GM19035 (cell line): ENCODE measurements at regions not wholly inside any gene's neighbourhood (a gene's known extent, or its start where the extent isn't known, plus 50 kb on each side); places are given as distances from the start of the nearest gene placed in this dataset.
"Not testable (repeated sequence)": the region's sequence is repeated elsewhere in the genome, so short reads cannot be mapped to it uniquely, and the experiment has no call there.

ENCODE experiments used
- ATAC-seq: cut with Tn5 transposase; IDR thresholded peaks from one replicate; pipeline ENCODE4 v1.9.1; 2021; ENCODE audit not compliant: unreplicated experiment

DNA sequence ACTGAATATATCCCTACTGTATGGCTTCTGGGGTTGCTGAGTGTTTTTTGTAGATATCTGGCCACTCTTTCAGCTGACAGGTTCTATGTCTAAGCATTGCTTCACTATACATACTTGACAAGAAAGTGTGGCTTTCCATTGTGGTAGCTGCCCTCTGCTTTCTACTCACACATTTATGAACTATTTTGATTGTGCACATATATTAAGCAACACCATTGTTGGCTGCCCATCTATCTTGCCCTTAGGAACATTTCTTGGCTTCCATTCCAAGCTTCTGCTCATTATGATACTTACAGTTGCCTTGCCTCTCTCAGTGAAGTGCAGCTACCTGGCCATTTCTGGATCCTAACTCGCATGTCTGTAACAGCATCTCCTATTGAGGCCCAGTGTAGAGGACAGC lies 153.6 kb upstream of the MOCS2 start:
- ATAC-seq, result no peak

DNA sequence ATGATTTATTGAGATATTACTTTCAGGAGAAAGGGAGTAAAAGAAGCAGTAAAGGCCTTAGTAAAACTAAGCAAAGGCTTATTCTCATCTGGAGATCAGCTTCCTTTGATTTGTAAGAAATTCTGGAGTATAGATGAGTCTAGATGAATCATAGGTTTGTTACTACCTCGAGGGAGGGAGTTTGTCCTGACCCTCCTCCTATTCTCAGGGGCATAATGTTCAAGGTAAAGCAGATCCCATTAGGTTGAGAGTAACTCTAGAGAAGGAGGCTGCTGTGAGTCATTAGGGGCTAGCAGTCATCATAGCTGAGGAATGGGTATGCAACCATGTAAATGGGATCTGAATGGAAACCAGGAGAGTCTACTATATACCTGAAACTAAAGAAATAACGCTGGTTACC lies 155.5 kb upstream of the MOCS2 start:
- no peak for ATAC-seq

DNA sequence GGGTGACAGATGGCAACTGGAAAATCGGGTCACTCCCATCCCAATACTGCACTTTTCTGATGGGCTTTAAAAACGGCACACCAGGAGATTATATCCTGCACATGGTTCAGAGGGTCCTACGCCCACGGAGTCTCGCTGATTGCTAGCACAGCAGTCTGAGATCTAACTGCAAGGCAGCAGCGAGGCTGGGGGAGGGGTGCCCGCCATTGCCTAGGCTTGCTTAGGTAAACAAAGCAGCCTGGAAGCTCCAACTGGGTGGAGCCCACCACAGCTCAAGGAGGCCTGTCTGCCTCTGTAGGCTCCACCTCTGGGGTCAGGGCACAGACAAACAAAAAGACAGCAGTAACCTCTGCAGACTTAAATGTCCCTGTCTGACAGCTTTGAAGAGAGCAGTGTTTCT lies 158.7 kb upstream of the MOCS2 start:
- not testable (repeated sequence) for ATAC-seq

DNA sequence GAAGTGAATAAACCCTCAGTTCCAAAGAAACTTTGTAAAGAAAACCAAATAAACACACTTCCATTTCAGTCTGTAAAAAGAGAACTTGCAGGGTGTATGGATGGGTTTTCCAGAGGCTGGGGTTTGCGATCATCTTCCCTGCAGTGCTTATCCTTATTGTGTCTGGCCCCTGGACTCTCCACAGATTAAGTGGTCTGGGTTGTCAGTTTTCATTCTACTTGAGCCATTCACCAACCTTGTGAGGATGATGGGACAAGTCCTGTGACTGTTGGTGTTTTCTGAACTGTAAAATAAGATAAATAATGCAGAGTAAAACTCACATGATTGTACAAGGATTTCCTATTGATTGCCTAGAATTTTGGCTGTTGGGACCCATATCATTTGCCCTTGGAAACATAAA lies 166.1 kb upstream of the MOCS2 start:
- no peak for ATAC-seq

DNA sequence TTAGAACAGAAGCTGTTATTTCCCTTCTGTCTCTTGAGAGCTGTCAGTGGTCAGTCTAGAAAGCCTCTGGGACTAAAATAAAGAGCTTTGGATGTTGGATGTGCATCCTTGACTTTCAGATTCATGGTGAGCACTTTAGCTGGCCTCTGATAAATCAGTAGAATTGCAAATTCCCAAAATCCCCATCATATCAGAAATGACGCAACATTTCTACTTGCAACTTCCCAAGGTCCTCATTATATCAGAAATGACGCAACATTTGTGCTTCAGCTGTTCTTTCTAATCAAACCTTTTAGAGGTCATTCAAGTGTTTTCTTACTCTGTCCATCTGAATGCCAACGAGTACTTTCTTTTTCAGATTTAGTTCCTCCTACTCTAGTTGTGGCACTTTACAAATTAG lies 167.3 kb upstream of the MOCS2 start:
- ATAC-seq, result no peak

DNA sequence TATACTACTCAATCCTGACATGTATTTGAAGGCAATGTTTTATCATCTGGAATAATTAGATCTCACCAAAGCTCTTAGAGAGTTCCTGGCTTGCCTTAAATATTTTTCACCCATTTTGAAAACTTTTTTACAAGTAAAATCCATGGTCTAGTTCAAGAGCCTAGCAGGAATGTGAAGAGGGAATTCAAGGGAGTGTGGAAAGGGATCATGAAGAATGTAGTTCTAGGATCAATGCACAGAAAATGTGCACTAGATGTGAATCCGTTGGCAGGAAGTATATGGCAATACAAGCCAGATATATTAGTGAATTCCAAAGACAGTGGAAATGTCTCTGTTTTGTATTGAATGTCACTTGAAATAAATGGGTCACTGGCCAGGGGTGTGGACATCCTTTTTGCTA lies 167.9 kb upstream of the MOCS2 start:
- no peak for ATAC-seq

DNA sequence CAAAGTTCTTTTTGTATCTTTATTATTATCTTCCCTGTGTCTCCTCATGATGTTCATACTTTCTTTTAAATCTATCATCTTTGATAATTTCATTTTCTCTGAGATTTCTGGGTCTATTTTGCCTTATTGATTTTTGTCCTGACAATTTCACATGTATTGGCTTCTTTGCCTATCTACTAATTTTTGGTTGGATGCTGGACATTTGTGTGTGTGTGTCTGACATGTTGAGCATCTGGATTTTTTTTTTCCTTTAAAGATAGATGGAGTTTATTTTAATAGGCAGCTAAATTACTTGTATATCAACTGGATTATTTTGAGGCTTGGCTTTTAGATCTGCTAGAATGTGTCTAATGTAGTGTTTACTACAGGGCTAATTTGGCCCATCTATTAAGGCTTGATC lies 178.0 kb upstream of the MOCS2 start:
- ATAC-seq, result no peak

DNA sequence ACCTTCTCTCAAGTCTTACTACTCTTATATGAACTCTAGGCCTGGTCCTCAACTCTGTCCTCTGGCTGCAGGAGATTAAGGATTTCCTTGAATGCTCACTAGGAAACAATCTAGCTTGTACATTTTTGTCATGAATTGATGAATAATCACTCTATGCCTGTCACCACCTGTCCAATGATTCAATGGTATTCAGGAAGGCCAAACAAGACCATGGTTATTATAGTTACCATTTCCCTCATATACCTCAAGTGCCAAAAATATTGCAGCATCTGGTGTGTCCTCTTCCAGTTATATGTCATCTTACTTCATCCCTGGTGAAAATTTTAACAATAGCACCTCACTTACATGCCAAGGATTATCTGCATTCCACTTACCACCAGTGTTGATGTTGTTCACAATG lies 179.0 kb upstream of the MOCS2 start:
- ATAC-seq, result no peak

DNA sequence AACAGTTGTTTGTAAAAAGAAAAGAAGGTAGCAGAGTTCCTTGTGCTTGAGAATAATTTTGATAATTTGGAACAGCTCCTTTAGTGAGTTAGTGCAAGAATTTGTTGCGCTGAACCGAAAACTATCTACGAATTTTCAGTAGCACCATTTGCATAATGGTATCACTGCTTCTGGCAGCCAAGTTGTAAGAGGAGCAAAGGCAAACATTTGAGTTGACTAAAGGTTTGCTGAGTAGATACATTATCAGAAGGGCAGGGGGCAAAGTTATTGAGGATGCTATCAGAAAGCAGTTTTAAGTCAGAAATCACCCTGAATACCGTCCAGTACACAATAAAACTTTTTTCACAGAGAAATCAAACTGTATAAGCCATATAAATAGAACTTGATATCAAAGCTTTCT lies 181.5 kb upstream of the MOCS2 start:
- ATAC-seq, result no peak

DNA sequence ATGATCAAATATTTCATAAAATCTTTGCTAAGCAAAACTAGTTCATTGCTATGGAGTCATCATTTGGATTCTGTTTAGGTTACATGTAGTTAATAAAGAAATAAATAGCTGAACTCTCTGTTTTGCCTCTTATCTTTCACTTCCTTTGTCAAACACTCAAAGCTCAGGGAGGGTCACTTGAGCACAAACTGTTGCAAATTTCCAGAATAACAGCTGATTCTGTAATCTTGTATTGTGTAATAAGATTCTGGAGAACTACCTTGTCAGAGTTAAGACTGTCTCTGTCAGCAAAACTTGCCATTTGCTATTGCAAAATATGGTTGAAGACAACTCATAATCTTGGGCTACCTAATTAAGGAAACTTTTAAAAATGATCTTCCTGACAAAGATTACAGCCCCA lies 182.0 kb upstream of the MOCS2 start:
- ATAC-seq, result no peak

DNA sequence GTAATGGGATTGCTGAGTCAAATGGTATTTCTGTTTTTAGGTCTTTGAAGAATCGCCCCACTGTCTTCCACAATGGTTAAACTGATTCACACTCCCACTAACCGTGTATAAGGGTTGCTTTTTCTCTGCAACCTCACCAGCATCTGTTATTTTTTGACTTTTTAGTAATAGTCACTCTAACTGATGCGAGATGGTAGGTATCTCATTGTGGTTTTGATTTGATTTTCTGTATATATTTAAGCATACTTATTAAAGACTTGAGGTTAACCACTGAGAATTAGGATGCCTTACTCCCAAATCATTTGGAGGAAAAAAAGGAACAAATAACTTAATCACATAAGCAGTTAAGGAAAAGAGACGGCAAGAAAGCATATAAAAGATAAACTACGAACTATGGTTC lies 181.6 kb upstream of the FST start:
- no peak for ATAC-seq

DNA sequence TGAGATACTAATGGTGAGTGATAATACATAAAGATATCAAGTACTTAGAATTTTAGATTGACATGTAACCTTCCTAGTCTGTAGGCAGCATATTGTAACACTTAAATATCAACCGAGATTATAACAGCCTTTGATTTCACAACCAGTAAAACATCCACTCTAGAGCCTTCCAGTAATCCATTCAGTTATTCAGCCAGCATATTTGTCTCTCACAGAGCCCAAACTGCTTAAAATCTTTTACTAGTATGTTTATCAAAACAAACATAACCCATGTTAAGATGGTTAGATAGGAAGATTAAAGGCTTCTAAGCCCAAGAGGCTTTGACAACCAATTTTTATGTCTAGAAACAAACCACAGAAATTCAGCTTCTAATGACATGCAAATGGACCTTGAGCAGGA lies 177.9 kb upstream of the FST start:
- no peak for ATAC-seq

DNA sequence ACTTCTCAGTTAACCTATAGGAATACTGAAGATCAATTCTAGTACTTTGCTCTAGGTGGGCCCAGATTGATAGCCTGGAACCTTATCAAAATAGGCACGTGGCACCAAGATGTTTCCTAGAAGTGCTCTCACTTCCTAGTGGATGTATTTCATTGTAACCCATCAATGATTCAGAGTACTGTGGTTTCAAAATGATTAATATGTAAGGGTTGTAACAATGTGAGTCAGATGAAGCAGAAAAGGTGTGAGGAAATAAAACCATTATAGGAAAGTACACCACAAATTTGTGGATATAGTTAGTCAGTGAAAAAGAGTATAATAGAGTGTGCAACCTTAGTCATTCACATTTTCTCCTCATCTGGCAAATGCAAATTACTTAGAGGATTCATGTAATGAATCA lies 177.3 kb upstream of the FST start:
- no peak for ATAC-seq

DNA sequence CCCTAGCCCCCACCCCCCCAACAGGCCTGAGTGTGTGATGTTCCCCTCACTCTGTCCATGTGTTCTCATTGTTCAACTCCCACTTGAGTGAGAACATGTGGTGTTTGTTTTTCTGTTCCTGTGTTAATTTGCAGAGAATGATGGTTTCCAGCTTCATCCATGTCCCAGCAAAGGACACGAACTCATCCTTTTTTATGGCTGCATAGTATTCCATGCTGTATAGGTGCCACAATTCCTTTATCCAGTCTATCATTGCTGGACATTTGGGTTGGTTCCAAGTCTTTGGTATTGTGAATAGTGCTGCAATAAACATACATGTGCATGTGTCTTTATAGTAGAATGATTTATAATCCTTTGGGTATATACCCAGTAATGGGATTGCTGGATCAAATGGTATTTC lies 175.1 kb upstream of the FST start:
- not testable (repeated sequence) for ATAC-seq

DNA sequence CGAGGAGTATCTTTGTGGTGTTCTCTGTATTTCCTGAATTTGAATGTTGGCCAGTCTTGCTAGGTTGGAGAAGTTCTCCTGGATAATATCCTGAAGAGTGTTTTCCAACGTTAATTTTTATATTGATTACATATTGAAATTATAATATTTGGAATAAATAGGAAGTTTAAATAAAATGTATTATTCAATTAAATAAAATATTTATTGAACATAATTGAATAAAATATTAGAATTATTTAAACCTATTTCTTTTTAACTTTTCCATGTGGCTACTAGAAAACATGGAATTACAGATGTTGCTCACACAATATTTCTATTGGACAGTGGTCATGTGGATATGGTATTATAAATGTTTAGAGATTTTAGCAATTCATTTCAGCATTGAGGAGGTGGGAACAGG lies 170.8 kb upstream of the FST start:
- no peak for ATAC-seq

DNA sequence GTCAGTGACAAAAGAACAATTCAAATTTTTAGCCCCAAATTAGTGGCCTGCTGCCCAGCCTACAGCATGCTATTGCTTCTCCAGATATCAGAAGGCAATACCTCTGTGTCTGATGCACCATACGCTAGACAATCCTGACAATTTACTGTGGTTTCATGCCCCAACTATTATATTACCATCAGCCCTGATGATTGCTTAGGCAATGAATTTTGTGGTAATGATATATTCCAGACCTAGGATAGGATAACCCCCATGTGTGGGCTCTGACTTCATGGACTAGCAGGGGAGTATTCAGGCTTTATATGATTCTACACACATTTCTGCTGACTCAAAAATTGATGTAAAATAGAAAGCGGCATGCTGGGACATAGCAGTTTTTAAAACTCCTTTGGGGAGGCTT lies 168.7 kb upstream of the FST start:
- ATAC-seq, result no peak

DNA sequence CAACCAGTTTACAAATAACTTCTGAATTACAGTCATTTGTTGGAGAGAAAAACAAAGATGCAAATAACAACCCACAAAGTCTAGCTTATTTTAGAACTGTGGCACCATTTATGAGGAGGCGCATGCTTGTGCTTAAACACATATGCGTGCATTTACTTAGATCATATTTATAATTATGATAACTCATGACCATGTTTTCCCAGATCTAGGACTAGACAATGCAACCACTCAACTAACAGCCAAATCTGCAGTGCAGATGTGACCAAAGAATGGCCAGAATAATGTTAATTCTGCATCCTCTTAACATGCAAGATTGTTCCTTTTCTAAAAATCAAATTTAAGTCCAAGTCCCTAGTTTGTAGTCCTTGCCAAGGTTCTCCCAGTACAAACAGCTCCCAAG lies 167.3 kb upstream of the FST start:
- no peak for ATAC-seq

DNA sequence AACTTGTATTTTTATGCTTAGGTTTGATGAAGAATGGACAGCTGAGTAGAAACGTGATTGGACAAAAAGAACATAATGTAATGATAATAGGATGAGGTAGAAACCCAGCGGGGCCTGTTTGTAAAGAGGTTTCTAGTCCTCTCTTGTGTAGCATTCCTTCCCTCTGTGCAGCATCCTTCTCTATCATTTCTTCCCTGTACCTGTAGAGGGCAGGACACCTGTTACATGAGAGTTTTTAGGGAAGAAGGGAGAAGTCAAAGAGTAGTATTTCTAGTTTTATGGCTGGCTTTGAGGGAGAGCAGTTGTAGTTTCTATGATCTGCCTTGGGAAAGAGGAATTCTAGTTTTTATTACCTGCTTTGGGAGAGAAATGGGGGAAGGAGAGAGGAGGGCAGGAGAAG lies 162.1 kb upstream of the FST start:
- ATAC-seq, result no peak

DNA sequence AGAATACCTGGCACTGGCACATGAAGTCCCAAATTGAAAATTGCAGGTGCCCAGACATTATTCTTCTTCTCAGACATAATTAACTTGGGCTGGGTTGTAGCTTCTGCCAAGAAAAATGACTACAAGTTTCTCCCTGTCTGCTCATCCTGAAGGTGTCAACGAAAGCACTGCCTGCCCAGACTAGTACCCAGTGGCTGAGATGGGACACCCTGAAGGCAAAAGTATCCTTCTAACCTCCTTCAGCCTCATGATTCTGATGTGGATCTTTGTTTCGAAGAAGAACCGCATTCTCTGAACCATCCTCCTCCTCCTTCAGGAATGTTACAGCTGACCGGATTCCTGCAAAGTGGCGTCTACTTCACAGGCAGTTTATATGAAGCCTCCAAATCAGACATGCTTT lies 161.1 kb upstream of the FST start:
- ATAC-seq, result no peak

DNA sequence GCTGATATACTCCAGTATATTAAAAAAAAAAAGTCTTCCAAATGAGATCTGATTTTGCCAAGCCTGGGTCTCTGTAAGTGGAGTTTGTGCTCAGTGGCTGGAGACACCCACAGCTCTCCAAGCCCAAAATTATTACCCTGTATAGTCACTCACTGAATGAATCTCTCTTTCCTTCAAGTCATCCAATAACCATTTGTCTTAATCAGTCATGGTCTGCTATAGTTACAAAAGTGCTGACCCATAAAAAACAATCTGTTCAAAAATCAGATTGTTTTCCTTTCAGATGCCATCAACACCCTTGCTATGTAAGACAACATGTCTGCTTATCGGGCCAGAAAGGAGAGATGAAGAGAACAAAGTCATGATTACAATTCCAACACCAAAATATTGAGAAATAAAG lies 159.4 kb upstream of the FST start:
- no peak for ATAC-seq

DNA sequence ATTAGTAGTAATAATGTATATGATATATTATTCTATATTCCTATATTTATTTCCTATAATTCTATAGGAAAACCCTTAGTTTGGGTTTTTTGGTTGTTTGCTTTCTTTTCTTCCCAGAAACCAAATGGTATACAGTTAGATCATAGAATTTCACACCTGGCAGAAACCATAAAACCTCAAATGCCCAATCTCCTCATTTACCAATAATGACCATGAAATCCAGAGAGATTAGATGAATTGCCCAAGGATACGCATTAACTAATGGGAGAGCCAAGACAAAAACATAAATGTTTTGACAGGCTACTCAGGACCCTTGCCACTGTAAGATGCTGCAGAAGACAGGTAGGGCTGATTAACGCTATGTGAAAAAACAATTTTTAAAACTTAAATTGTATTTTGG lies 158.7 kb upstream of the FST start:
- no peak for ATAC-seq

DNA sequence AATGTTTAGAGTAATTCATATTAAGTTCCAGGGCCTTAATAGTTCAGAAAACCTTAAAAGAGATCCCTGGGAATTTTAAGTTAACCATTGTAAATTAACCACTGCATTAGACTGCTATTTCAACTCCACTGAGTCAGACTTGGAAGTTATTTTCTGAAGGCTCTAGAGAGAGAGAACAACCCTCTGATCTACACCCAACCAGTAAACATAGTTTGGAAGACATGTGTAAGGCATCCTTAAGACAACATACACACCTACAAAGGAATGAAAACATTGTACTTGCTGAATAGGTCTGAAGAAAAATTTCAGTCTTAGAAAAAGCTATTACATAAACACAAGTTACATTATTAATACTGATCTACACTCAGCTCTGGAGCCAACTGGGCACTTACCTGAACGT lies 158.2 kb upstream of the FST start:
- no peak for ATAC-seq

DNA sequence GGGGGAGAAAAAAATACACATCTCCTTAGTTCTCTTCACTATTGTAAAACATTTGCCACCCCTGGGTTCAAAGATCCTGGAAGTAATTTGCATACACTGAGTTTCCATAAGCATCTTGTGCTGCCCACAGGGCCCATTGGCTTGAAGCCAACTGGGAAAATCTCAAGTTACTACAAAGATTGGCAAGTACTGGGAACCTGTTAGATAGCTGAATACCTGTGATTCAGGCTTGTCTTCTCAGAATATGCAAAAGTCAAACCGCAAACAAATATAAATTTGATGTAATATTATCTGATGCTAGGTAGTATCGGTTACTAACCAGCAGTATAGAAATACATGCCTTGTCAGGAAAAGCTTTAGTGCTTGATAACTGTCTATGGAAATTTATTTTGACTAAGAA lies 156.9 kb upstream of the FST start:
- ATAC-seq, result no peak

DNA sequence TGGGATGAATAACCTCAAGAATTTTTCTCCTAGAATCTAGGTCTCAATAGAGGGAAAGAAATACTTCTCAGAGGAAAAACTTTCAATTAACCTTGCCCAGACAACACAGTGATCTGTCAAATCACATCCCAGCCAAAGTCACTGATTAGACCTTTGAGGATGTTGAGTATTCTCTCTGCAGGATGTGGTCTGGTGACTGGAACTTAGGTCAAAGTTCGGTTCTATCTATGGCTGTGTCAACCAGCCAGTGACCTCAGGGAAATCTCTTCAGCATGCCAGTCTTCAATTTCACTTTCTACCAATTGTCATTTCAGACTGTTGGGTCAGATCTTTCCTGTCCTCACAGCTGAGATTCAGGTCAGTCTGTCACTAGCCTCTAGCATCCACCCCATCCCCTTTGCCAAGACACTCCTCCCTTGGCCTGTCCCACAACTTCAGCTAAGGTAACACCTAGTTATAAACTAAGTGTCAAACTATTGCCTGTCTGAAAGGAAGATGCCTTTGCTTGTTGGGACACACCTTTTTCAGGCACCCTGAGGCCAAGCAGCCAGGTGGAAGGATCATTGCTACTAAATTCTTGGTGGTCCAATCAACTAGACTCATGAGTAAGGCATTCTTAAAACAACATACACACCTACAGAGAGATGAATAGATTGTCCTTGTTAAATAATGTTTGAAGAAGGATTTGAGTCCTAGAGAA lies 156.3 kb upstream of the FST start:
- ATAC-seq, result peak; percentile 65
